Endodermal cell (in vitro differentiated cells): ENCODE measurements at regions not wholly inside any gene's neighbourhood (a gene's known extent, or its start where the extent isn't known, plus 50 kb on each side); places are given as distances from the start of the nearest gene placed in this dataset.

Experiments used
- DNase-seq: peaks from one replicate; pipeline ENCODE4 v3.0.0-alpha.2; 2017
- H3K27ac ChIP-seq: 2 replicates; pipeline ENCODE4 v1.5.1; 2013; ENCODE audit warnings: mild to moderate bottlenecking, low read depth, low read length, moderate library complexity
- H3K27me3 ChIP-seq: 2 replicates; pipeline ENCODE4 v1.6.1; 2013; ENCODE audit warnings: mild to moderate bottlenecking, low read length, moderate library complexity; ENCODE audit not compliant: insufficient read depth, control insufficient read depth, poor library complexity, severe bottlenecking
- H3K36me3 ChIP-seq: 2 replicates; pipeline ENCODE4 v1.7.0; 2013; ENCODE audit warnings: mild to moderate bottlenecking, low read length, moderate library complexity; ENCODE audit not compliant: control insufficient read depth, insufficient read depth
- H3K4me1 ChIP-seq: one replicate; pipeline ENCODE4 v1.7.0; 2013; ENCODE audit warnings: low read length; ENCODE audit not compliant: control insufficient read depth, insufficient read depth
- H3K4me3 ChIP-seq: 2 replicates; pipeline ENCODE4 v1.5.1; 2013; ENCODE audit warnings: mild to moderate bottlenecking, low read length, moderate library complexity
- H3K9ac ChIP-seq: 2 replicates; pipeline ENCODE4 v1.6.1; 2013; ENCODE audit warnings: mild to moderate bottlenecking, low read length, moderate library complexity; ENCODE audit not compliant: poor library complexity, severe bottlenecking; ENCODE audit errors: extremely low read depth
- H3K9me3 ChIP-seq: 2 replicates; pipeline ENCODE4 v1.6.1; 2013; ENCODE audit warnings: mild to moderate bottlenecking, low read length, moderate library complexity; ENCODE audit not compliant: control insufficient read depth
- H3K27ac Mint-ChIP-seq: 2 replicates; pipeline ENCODE4 v1.8.0; 2020; ENCODE audit warnings: mixed read lengths
- H3K27me3 Mint-ChIP-seq: 2 replicates; pipeline ENCODE4 v1.8.0; 2021; ENCODE audit warnings: mild to moderate bottlenecking, mixed read lengths; ENCODE audit not compliant: insufficient read depth
- H3K36me3 Mint-ChIP-seq: 2 replicates; pipeline ENCODE4 v1.8.0; 2020; ENCODE audit warnings: low read depth, mixed read lengths
- H3K4me1 Mint-ChIP-seq: 2 replicates; pipeline ENCODE4 v1.8.0; 2020; ENCODE audit warnings: mixed read lengths
- H3K4me3 Mint-ChIP-seq: 2 replicates; pipeline ENCODE4 v1.8.0; 2020; ENCODE audit warnings: mild to moderate bottlenecking, moderate library complexity, mixed read lengths
- H3K9me3 Mint-ChIP-seq: 2 replicates; pipeline ENCODE4 v1.8.0; 2020; ENCODE audit warnings: mild to moderate bottlenecking, mixed read lengths
- CTCF ChIP-seq: fragments of 200-600 bp; sonication (generic); conservative IDR thresholded peaks from 2 replicates; pipeline ENCODE4 v1.5.0; 2021; ENCODE audit warnings: antibody characterized with exemption, mild to moderate bottlenecking
- WGBS, 2 experiments: methylation state at CpG; one replicate each; pipeline versions ENCODE4 v1.1.5 to v1.1.7; 2013; ENCODE audit warnings: missing lambda C conversion rate in 2 of 2, mixed read lengths in 1 of 2; ENCODE audit not compliant: insufficient coverage in 1 of 2, insufficient read length in 1 of 2; 5-methylcytosine and 5-hydroxymethylcytosine counted together

GRCh38 chr5:3346111-3346820 lies 249.4 kb upstream of the IRX1 start:
- TF ChIP-seq CTCF = no peak
- Histone ChIP-seq H3K27me3 (no peaks in the 10 kb centered on the region), H3K4me3 (no peak overlapping the region), H3K36me3 (no peaks in the 10 kb centered on the region), H3K9ac (no peak overlapping the region), H3K4me1 (no peaks in the 10 kb centered on the region), H3K27ac (no peak overlapping the region), H3K9me3 (no peaks in the 10 kb centered on the region)
- peaks cover 22% of the 10 kb centered on the region for H3K4me1 Mint-ChIP-seq
- H3K9me3 Mint-ChIP-seq = no peaks in the 10 kb centered on the region
- H3K36me3 Mint-ChIP-seq = no peaks in the 10 kb centered on the region
- H3K27me3 Mint-ChIP-seq = peaks cover 6% of the 10 kb centered on the region
- H3K4me3 Mint-ChIP-seq = no peak overlapping the region
- peak; percentile 5 for DNase-seq
- WGBS, 2 experiments = 89 to 93% methylated on average over 16 to 26 of the region's 26 CpGs
- no peak overlapping the region for H3K27ac Mint-ChIP-seq

- Histone ChIP-seq H3K9me3 (no peaks in the 10 kb centered on the region), H3K9ac (no peak overlapping the region), H3K27ac (no peak overlapping the region), H3K4me3 (no peak overlapping the region), H3K4me1 (no peaks in the 10 kb centered on the region), H3K27me3 (no peaks in the 10 kb centered on the region), H3K36me3 (no peaks in the 10 kb centered on the region)
- TF ChIP-seq CTCF = no peak
- H3K4me3 Mint-ChIP-seq = no peak overlapping the region
- WGBS, 2 experiments = 95% methylated on average over 3 to 8 of the region's 8 CpGs
- H3K36me3 Mint-ChIP-seq = no peaks in the 10 kb centered on the region
- no peak overlapping the region for H3K27ac Mint-ChIP-seq
- H3K9me3 Mint-ChIP-seq = no peaks in the 10 kb centered on the region
- peaks cover 8% of the 10 kb centered on the region for H3K27me3 Mint-ChIP-seq
- DNase-seq = peak; percentile 21
- peaks cover 22% of the 10 kb centered on the region for H3K4me1 Mint-ChIP-seq
Observed at GRCh38 chr5:3345195-3345594, 250.4 kb upstream of the IRX1 start.

- Mint-ChIP-seq H3K27me3 (peaks cover 8% of the 10 kb centered on the region), H3K36me3 (no peaks in the 10 kb centered on the region), H3K9me3 (no peaks in the 10 kb centered on the region), H3K4me3 (no peak overlapping the region), H3K4me1 (peaks cover 22% of the 10 kb centered on the region), H3K27ac (no peak overlapping the region)
- WGBS, 2 experiments = 84 to 91% methylated on average over 4 to 11 of the region's 11 CpGs
- Histone ChIP-seq H3K9ac (no peak overlapping the region), H3K4me3 (no peak overlapping the region), H3K4me1 (no peaks in the 10 kb centered on the region), H3K27ac (no peak overlapping the region), H3K27me3 (no peaks in the 10 kb centered on the region), H3K36me3 (no peaks in the 10 kb centered on the region), H3K9me3 (no peaks in the 10 kb centered on the region)
- DNase-seq = no peak
- TF ChIP-seq CTCF = no peak
Observed at GRCh38 chr5:3344671-3345070, 251.0 kb upstream of the IRX1 start.
